ENCODE measurements at regions not wholly inside any gene's neighbourhood (a gene's known extent, or its start where the extent isn't known, plus 50 kb on each side); places are given as distances from the start of the nearest gene placed in this dataset.

DNA sequence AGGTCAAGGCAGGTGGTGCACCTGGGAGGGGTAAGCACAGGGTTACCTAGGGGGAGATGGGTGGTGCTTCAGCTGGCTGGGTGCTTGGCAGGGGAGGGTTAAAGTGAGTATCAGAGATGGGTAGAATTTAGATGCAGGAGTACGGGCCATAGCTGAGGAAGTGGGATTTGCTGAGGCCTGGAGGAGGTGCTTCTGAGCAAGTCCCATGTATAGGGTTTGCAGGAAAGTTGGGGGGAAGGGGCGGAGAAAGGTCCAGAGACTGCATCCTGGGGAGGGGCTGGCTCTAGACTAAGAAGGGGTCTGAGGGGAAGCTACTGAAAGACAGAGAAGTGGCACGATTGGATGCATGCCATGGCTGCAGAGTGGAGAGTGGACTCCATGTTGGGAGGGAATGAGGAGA is 281.6 kb upstream of the ZNF32 start:
- ChIA-PET RAD21 (ENCODE audit: low non-redundant PET in 1 of 2, low total read pairs in 2 of 2, uncharacterized antibody in 2 of 2, unreplicated experiment in 2 of 2) (no interaction called here), POLR2A (no interaction called here), CTCF (no interaction called here)
- Histone ChIP-seq H3K4me1 (ENCODE audit: control insufficient read depth in 1 of 2, insufficient read depth in 2 of 2, low read length in 2 of 2) (no peaks in the 10 kb centered on the region), H3K4me2 (ENCODE audit: low read length) (no peak overlapping the region), H3K27ac (ENCODE audit: low read depth, low read length) (no peak overlapping the region), H3K9me3 (ENCODE audit: control insufficient read depth in 1 of 2, insufficient read depth in 1 of 2, low read depth in 1 of 2, low read length in 2 of 2) (no peaks in the 10 kb centered on the region), H2AFZ (ENCODE audit: low read depth, low read length, poor library complexity, severe bottlenecking) (no peak overlapping the region), H3K79me2 (ENCODE audit: insufficient read depth, low read length) (no peaks in the 10 kb centered on the region), H3K9me2 (ENCODE audit: insufficient read depth) (no peaks in the 10 kb centered on the region), H3K4me3 (replicated peaks in 1 of 2; ENCODE audit: low read depth in 1 of 2, low read length in 2 of 2) (no peak overlapping the region), H3K36me3 (ENCODE audit: control insufficient read depth in 1 of 2, insufficient read depth in 2 of 2, low read length in 2 of 2) (no peaks in the 10 kb centered on the region), H3K27me3 (ENCODE audit: insufficient read depth, low read length) (peaks cover 43% of the 10 kb centered on the region), H3K9ac (ENCODE audit: low read length) (no peak overlapping the region), H4K20me1 (ENCODE audit: insufficient read depth) (no peaks in the 10 kb centered on the region)
- intact Hi-C loops (cut with micrococcal nuclease) = no loop called here
- no TSS peak for BruUV-seq (replicated peaks)
- no peak for TF ChIP-seq RAD21 (IDR thresholded peaks at IDR 0.05; ENCODE audit: low read depth)
- TF ChIP-seq, protein P1, sequence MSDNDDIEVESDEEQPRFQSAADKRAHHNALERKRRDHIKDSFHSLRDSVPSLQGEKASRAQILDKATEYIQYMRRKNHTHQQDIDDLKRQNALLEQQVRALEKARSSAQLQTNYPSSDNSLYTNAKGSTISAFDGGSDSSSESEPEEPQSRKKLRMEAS (IDR thresholded peaks at IDR 0.05) = no peak
- TF ChIP-seq, protein P2, sequence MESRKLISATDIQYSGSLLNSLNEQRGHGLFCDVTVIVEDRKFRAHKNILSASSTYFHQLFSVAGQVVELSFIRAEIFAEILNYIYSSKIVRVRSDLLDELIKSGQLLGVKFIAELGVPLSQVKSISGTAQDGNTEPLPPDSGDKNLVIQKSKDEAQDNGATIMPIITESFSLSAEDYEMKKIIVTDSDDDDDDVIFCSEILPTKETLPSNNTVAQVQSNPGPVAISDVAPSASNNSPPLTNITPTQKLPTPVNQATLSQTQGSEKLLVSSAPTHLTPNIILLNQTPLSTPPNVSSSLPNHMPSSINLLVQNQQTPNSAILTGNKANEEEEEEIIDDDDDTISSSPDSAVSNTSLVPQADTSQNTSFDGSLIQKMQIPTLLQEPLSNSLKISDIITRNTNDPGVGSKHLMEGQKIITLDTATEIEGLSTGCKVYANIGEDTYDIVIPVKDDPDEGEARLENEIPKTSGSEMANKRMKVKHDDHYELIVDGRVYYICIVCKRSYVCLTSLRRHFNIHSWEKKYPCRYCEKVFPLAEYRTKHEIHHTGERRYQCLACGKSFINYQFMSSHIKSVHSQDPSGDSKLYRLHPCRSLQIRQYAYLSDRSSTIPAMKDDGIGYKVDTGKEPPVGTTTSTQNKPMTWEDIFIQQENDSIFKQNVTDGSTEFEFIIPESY (IDR thresholded peaks at IDR 0.05; ENCODE audit: extremely low read depth, insufficient replicate concordance, low read length) = no peak
- TF ChIP-seq, protein P3, sequence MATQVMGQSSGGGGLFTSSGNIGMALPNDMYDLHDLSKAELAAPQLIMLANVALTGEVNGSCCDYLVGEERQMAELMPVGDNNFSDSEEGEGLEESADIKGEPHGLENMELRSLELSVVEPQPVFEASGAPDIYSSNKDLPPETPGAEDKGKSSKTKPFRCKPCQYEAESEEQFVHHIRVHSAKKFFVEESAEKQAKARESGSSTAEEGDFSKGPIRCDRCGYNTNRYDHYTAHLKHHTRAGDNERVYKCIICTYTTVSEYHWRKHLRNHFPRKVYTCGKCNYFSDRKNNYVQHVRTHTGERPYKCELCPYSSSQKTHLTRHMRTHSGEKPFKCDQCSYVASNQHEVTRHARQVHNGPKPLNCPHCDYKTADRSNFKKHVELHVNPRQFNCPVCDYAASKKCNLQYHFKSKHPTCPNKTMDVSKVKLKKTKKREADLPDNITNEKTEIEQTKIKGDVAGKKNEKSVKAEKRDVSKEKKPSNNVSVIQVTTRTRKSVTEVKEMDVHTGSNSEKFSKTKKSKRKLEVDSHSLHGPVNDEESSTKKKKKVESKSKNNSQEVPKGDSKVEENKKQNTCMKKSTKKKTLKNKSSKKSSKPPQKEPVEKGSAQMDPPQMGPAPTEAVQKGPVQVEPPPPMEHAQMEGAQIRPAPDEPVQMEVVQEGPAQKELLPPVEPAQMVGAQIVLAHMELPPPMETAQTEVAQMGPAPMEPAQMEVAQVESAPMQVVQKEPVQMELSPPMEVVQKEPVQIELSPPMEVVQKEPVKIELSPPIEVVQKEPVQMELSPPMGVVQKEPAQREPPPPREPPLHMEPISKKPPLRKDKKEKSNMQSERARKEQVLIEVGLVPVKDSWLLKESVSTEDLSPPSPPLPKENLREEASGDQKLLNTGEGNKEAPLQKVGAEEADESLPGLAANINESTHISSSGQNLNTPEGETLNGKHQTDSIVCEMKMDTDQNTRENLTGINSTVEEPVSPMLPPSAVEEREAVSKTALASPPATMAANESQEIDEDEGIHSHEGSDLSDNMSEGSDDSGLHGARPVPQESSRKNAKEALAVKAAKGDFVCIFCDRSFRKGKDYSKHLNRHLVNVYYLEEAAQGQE (IDR thresholded peaks at IDR 0.05; ENCODE audit: low read depth) = no peak
- TF ChIP-seq SIN3A (IDR thresholded peaks at IDR 0.05; ENCODE audit: low read depth) = no peak
- TF ChIP-seq POLR2AphosphoS5 (IDR thresholded peaks at IDR 0.05; ENCODE audit: low read depth, low read length) = no peak
- TF ChIP-seq YY1 (IDR thresholded peaks at IDR 0.05; ENCODE audit: extremely low read depth, insufficient replicate concordance, low read depth, low read length) = no peak
- no peak for TF ChIP-seq SRF (IDR thresholded peaks at IDR 0.05; ENCODE audit: low read depth)
- TF ChIP-seq EZH2phosphoT487 (IDR thresholded peaks at IDR 0.05; ENCODE audit: borderline replicate concordance) = no peak
- no peak for TF ChIP-seq EZH2 (IDR thresholded peaks at IDR 0.05)
- no peak for TF ChIP-seq EGR1 (IDR thresholded peaks at IDR 0.05; ENCODE audit: low read depth)
- TF ChIP-seq TCF7L2 (IDR thresholded peaks at IDR 0.05; ENCODE audit: borderline replicate concordance, extremely low read depth, insufficient read depth, insufficient read length) = no peak
- TF ChIP-seq, protein P4, sequence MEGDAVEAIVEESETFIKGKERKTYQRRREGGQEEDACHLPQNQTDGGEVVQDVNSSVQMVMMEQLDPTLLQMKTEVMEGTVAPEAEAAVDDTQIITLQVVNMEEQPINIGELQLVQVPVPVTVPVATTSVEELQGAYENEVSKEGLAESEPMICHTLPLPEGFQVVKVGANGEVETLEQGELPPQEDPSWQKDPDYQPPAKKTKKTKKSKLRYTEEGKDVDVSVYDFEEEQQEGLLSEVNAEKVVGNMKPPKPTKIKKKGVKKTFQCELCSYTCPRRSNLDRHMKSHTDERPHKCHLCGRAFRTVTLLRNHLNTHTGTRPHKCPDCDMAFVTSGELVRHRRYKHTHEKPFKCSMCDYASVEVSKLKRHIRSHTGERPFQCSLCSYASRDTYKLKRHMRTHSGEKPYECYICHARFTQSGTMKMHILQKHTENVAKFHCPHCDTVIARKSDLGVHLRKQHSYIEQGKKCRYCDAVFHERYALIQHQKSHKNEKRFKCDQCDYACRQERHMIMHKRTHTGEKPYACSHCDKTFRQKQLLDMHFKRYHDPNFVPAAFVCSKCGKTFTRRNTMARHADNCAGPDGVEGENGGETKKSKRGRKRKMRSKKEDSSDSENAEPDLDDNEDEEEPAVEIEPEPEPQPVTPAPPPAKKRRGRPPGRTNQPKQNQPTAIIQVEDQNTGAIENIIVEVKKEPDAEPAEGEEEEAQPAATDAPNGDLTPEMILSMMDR (IDR thresholded peaks at IDR 0.05 in 2 of 3, conservative IDR thresholded peaks at IDR 0.05 in 1 of 3; ENCODE audit: borderline replicate concordance in 1 of 3, insufficient read depth in 1 of 3, low read depth in 2 of 3, low read length in 2 of 3) = no peak
- no peak for TF ChIP-seq ELF1 (IDR thresholded peaks at IDR 0.05; ENCODE audit: borderline replicate concordance, low read depth)
- TF ChIP-seq, protein P5, sequence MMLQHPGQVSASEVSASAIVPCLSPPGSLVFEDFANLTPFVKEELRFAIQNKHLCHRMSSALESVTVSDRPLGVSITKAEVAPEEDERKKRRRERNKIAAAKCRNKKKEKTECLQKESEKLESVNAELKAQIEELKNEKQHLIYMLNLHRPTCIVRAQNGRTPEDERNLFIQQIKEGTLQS (IDR thresholded peaks at IDR 0.05) = no peak
- TF ChIP-seq ZNF274 (IDR thresholded peaks at IDR 0.05; ENCODE audit: low read depth, low read length) = no peak
- no peak for TF ChIP-seq CBX3 (IDR thresholded peaks at IDR 0.05; ENCODE audit: low read depth)
- TF ChIP-seq CEBPB (IDR thresholded peaks at IDR 0.05; ENCODE audit: low read depth) = no peak
- no peak for ATAC-seq
- DNase-seq (ENCODE audit: low read depth, low spot score) = no peak

Data from HCT116 (cell line).